ENCODE measurements at regions not wholly inside any gene's neighbourhood (a gene's known extent, or its start where the extent isn't known, plus 50 kb on each side); places are given as distances from the start of the nearest gene placed in this dataset.

DNA sequence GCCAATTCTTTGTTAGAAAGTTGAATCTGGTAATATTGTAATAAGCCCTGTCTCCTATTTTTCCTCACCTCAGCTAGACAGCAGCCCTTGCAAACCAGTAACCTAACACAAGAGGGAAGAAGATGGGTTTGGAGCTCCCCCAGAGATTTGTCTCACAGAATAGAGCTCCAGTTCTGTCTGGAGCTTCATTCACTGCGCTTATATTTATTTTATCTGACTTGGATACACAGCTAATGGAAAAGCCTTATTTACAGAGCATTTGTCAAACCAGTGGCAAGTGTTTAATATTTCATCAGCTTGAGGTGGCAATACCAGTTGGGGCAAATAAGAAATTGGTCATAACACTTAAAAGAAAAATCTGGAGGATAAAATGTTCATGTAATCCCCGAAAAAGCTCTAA lies 1094.0 kb downstream of the FSCB start:
- TF ChIP-seq EZH2 (IDR thresholded peaks at IDR 0.05; ENCODE audit: borderline replicate concordance, insufficient read depth, low read depth, low read length, poor library complexity, severe bottlenecking), result no peak
- TF ChIP-seq, protein P1, sequence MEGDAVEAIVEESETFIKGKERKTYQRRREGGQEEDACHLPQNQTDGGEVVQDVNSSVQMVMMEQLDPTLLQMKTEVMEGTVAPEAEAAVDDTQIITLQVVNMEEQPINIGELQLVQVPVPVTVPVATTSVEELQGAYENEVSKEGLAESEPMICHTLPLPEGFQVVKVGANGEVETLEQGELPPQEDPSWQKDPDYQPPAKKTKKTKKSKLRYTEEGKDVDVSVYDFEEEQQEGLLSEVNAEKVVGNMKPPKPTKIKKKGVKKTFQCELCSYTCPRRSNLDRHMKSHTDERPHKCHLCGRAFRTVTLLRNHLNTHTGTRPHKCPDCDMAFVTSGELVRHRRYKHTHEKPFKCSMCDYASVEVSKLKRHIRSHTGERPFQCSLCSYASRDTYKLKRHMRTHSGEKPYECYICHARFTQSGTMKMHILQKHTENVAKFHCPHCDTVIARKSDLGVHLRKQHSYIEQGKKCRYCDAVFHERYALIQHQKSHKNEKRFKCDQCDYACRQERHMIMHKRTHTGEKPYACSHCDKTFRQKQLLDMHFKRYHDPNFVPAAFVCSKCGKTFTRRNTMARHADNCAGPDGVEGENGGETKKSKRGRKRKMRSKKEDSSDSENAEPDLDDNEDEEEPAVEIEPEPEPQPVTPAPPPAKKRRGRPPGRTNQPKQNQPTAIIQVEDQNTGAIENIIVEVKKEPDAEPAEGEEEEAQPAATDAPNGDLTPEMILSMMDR (IDR thresholded peaks at IDR 0.05), result no peak

Measured in B cell (primary cell).